NCI-H1436 treated with DMSO at 0.1 percent for 48 hours (cell line): ENCODE measurements at regions not wholly inside any gene's neighbourhood (a gene's known extent, or its start where the extent isn't known, plus 50 kb on each side); places are given as distances from the start of the nearest gene placed in this dataset.
"Not testable (repeated sequence)": the region's sequence is repeated elsewhere in the genome, so short reads cannot be mapped to it uniquely, and the experiment has no call there.

Experiments
- DNase-seq: peaks from one replicate; lab custom pipeline; 2025; lab: John Stamatoyannopoulos, UW

- no peak for DNase-seq
These were observed 89.8 kb upstream of the MED13 start for GRCh38 chr17:62154909-62155308.

- no peak for DNase-seq
These were observed 85.4 kb upstream of the MED13 start for GRCh38 chr17:62150471-62150870.

DNA sequence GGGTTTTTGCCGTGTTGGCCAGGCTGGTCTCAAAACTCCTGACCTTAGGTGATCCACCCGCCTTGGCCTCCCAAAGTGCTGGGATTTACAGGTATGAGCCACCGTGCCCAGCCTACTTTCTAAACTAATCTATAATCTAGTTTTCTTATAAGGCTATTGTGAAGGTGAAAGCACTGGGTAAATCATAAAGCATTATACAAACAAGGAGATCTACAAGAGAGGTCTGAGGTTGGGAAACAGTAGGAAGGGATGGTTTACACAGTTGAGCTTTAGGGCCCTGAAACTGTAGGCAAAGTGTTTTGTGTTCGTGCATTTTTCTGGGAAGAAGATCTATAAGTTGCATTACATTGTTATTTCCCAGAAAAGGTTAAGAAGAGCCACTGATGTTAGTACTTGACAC, 84.9 kb upstream of the MED13 start:
- DNase-seq, result no peak

- no peak for DNase-seq
These were observed 82.2 kb upstream of the MED13 start for GRCh38 chr17:62147284-62147683.

GRCh38 chr17:62140836-62141235, 75.8 kb upstream of the MED13 start:
- no peak for DNase-seq

DNA sequence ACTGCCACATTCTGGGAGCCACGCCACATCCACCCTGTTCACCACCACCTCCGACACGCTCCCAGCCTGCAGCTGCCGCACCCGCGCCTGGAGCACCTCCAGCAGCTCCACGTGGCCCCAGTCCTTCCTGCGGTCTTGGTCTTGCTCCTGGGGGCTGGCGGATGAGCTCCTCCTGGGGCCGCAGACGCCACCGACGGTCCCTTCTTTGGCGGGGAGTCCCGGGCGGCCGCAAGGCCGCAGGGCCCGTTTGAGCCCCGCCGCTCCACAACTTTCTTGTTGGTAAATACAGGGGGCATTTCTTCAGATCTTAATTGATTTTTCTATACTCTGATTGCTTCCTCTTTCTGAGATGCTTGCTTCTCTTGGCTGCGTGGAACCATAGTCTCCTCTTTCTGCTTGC, 75.3 kb upstream of the MED13 start:
- DNase-seq, result no peak

DNA sequence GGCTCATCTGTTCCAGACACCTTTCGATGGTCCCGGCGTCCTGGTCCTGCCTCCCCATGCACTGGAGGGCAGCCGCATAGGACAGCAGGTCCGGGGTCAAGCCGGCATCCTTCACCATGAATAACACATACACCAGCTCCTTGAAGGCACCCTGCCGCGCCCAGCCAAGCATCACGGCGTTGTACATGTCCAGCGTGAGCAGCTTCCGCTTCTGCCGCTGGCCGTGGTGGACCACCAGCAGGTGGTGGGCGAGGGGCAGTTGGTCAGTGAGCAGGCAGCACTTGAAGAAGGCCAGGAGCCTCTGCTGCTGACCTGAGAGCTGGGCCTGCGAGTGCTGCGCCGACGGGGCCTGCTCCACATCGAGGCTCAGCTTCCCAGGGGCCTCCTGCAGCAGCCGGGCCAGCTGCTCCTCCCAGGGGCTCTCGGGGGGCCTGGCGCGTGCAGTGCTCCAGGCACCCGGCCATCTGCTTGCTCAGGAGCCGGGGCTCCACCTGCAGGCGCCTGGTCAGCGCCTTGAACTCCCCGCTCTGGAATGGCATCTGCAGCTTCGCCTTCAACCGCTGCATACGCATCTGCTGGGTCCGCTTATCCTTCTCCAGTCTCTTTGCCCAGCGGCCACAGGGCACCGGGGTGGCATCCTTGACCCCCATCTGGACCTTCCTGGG, 74.7 kb upstream of the MED13 start:
- DNase-seq, result not testable (repeated sequence)

GRCh38 chr17:62139141-62139540, 74.1 kb upstream of the MED13 start:
- no peak for DNase-seq

- not testable (repeated sequence) for DNase-seq
These were observed 73.6 kb upstream of the MED13 start for GRCh38 chr17:62138676-62139121.

DNA sequence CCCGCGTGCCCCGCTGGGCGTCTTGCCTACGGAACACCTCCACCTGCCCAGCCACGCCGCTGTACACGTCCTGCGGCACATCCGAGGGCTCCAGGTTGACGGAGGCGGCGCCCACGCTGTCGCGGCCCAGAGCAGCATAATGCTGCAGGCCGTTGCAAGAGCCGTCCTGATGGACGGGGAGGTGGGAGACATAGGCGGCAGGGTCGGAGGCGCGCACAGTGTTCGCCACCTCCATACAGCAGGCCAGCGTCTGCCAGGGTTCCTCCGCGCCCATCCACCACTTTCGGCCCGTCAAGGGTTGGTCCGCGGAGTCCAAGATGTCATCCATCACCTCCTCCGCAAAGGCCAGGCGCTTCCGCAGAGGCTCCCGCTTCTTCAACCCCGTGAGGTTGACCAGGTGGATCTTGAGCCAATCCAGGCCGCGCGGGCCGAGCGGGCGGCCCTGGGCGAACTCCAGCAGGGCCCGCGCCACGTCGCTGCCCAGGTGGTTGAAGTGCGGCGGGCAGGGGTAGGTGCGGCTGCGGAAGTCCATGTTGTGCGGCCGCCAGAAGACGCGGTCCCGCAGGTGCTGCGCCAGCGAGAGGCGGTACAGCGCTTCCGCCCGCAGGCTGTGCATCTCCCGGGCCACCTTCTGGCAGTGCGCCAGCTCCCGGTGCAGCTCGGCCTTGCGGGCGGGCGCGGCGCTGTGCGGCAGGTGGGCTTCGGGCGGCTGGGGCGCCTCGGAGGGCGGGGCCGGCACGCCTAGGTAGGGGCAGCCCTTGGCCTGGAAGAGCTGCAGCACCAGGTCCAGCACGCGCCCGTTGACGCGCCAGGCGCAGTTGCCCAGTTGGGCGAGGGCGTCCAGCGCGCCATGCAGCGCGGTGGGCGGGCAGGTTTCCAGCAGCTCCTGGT, 72.9 kb upstream of the MED13 start:
- DNase-seq, result not testable (repeated sequence)

DNA sequence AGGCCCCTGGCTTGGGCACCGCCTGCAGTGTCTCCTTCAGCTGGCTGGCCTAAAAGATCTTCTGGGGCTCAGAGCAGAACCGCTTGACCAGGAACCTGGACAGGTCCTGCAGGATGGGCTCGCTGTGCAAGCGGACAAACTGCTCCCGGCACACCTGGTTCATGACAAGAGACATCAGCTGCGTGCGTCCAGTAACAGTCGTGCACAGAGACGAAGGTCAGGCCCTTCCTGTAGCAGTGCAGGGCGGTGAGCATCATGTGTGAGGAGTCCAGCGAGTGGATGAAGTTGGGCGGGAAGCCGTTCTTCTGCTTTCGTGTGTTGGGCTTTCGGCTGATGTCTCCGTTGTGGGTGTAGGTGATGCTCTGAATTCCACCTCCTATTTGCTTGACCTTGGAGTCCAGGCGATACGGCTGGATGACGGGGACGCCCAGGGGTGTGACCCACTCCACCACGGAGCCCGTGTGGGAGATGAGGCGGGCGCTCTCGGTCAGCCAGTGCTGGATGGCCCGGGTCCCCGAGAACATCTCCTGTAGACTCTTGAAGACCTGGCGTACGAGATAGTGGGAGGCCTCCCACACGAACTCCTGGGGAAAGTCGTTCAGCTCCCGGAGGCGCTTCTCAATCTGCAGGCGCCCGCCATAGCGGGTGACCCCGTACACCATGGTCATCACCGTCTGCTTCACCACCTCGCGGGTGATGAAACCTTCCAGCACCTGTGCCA, 72.1 kb upstream of the MED13 start:
- DNase-seq, result not testable (repeated sequence)

GRCh38 chr17:62135742-62136141, 70.7 kb upstream of the MED13 start:
- DNase-seq, result no peak

- not testable (repeated sequence) for DNase-seq
These were observed 70.0 kb upstream of the MED13 start for GRCh38 chr17:62135096-62135495.

DNA sequence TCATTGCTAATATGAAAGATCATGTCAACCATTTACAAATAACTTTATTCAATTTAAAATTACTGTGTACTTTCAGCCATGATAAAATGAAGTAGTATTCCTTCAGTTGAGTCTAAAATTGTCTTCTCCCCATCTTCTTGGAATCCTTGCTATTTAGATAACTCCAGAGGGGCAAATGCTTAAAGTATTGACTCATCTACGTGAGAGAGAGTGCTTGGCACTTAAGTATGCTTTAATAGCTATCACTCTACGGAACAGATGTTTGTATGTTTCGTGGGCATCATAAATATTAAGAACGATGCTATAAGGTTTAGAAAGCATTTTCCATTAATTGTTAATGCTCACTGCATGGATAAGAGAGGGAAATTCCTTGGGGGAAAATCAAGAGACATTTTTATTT, 69.3 kb upstream of the MED13 start:
- no peak for DNase-seq

DNA sequence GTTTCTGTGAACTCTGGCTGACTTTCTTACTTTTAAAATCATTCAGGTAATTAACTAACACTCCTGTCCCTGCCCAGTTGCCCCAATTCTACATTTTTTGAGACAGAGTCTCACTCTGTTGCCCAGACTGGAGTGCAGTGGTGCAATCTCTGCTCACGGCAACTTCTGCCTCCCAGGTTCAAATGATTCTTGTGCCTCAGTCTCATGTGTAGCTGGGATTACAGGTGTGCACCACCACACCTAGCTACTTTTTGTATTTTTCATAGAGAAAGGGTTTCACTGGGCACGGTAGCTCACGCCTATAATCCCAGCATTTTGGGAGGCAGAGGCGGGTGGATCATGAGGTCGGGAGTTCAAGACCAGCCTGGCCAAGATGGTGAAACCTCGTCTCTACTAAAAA, 66.2 kb upstream of the MED13 start:
- DNase-seq, result not testable (repeated sequence)

DNA sequence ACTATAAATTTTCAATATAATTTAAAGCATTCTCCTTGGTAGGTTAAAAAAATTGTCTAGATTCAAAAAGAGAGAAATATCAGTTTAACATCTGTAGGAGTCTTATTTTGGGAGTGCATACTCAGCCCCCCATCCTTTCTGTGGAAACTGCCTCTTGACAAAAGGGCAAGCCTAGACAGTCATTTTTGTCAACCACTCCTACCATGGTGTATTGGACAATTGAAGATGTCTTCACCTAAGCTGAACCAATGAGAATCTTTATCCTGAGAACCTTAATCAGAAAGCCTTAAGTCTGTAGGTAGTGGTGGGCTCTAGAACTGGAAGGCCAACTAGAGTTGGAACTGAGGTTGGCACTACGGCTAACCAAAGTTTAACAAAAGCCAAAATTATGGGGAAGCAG, 65.7 kb upstream of the MED13 start:
- no peak for DNase-seq

DNA sequence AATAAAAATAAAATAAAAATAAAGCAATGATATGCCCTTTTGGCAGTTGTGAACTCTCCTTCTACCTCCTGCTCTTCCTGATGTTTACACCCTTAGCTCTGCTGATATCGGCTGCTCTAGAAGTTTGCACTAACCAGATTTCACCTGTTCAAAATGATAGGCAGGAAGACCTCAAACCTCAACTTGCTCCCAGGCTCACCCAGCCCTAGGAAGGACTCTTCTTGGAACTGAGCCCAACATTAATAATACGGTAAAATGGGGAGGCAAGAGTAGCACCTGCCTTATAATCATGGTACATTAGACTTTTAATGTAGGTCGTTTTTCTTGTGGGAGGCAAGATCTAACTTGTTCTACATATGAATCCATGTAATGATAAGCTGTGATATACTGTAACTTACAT, 61.2 kb upstream of the MED13 start:
- DNase-seq, result peak; percentile 91

- DNase-seq, result no peak
These were observed 60.2 kb upstream of the MED13 start for GRCh38 chr17:62125307-62125706.

GRCh38 chr17:62121025-62121730, 56.1 kb upstream of the MED13 start:
- DNase-seq, result no peak

DNA sequence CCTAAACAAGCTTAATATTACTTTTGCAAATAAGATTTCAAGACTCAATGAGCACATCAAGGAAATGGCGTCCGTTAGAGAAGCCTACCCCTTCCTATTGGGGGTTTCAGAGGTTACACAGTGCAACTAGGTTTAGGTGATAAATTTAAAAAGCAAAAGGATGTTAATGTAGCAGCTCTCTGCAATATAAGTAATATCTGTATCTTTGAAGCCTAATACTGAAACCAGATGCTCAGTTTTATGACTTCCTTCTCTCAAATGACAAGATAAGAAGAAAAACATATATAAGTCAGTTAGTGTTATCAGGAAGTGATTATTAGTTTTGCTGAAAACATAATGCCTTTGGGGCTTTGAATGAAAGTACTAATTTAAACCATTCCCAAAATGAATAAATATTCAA, 54.3 kb upstream of the MED13 start:
- DNase-seq, result no peak
